ENCODE measurements at regions not wholly inside any gene's neighbourhood (a gene's known extent, or its start where the extent isn't known, plus 50 kb on each side); places are given as distances from the start of the nearest gene placed in this dataset.
A peak's percentile ranks its signal among the peaks of the same experiment; 100 is the strongest.

GRCh38 chr21:27201197-27201596, 234.3 kb upstream of the ADAMTS5 start:
- DNase-seq (ENCODE audit: low read depth) = no peak

GRCh38 chr21:27196651-27197050, 229.8 kb upstream of the ADAMTS5 start:
- DNase-seq (ENCODE audit: low read depth) = no peak

- DNase-seq (ENCODE audit: low read depth) = no peak
These were observed 225.5 kb upstream of the ADAMTS5 start for GRCh38 chr21:27192281-27192949.

DNA sequence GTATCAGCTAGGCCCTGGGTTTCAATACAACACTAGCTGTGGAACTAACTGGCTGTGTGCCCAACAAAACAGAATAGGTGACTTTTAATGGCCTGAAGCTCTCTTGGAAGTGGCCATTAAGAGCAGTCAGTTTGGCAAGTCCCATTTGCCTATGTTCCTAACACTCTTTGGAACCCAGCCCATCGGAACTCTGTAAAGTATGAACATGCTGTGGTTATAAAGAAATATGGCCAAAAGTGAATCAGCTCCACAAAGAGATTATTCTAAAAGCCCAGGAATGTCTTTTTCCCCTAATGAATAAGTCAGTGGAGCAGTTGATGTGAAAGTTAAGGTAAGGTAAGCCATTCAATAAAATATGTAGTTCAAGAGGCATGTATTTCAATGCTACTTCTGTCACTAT, 223.7 kb upstream of the ADAMTS5 start:
- peak; percentile 96 for DNase-seq (ENCODE audit: low read depth)

DNA sequence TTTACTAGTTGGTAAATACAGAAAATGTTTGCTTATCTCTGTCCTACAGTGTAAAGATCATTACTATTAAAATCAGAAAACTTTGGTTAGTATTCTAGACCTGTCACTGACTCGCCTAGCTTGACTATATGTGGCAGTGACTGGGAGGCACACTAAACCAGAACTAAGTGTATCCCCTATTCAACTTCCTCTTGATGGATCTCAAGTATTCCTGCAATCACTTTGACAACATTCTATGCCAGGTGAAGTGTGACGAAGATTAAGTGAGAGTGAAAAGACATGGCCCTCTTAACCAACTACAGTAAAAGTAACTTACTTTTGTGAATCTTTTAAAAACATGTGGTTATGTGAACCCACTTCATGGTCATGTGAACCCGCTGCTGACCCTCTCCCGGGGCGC, 223.0 kb upstream of the ADAMTS5 start:
- DNase-seq (ENCODE audit: low read depth) = peak; percentile 80

DNA sequence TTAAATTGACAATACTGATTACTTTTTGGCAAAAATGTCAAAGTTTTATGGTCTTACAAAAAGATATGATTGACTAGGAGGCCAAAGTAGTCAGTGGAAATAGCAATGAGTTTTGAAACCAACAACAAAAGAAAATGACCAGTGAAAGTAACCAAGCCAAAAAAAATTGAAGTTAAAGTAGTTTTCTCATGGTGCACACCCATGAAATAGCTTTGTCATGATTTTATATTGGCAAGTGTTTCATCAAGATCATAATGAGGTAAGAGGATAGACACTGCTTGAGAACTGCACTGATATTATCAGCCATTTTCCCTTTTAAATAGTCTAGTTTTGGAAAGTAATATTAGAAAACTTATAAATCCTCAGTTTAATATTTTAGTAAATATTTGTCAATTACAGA, 206.2 kb upstream of the ADAMTS5 start:
- no peak for DNase-seq (ENCODE audit: low read depth)

DNA sequence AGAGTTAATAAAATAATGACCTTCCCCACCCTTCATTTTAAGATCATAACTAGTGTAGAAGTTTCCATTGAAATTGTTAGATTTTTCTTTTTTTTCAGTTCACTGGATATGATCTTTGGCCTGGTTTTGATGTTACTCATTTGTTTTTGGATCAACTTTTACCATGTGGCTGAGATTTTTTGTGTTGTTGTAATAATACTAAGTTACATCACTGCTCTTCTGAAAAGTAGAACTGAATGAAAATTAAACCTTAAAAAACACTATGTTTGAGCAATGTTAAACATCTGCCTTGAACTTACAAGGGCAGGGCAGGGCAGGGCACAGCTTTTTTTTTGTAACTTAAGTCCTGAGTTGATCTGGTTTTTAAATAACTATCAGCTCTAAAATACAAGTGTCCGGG, 204.8 kb upstream of the ADAMTS5 start:
- DNase-seq (ENCODE audit: low read depth) = peak; percentile 22

GRCh38 chr21:27168084-27168483, 201.2 kb upstream of the ADAMTS5 start:
- DNase-seq (ENCODE audit: low read depth) = peak; percentile 7

DNA sequence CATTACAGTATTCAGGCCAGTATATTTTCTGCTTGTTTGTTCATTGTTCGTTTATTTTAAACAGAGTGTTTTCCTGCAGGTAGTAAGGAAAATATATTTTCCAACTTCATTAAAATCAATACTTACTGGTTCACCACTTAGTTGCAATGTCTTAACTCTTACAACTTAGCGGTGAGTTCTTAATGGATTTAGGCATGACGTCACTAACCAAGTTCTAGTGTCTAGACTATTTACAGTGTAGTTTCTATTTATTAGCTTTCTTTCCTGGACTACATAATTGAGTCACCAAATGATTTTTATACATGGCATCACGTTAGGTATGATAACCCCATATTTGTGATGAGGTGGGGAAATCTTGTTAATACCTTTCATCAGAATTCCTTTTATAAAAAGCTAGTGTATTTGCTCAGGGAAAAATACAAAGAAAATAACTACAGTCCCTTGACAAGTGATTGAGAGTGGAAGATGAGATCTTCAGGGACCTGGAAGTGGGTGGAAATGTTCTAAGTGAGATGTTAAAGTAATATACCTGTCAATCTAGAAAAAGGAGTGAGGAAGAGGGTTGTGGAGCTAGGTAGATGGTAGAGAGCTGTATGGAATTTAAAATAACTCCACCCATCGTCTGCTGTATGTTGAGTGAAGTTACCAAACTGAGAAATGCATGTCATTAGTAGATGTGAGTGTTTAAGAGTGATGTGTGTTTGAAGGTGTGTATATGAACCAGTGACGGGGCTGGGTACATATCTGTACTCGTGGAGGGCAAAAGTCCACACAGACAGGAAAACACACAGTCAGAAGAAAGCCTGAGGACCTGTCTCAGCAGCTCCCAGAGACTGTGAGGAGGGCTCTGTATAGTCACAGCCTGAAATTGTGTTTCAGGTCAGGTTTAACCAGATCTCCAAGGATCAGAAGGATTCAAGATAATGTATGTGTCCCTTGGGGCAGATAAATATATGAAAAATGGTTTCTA, 197.6 kb upstream of the ADAMTS5 start:
- no peak for DNase-seq (ENCODE audit: low read depth)

- DNase-seq (ENCODE audit: low read depth) = no peak
These were observed 192.1 kb upstream of the ADAMTS5 start for GRCh38 chr21:27158967-27159366.

DNA sequence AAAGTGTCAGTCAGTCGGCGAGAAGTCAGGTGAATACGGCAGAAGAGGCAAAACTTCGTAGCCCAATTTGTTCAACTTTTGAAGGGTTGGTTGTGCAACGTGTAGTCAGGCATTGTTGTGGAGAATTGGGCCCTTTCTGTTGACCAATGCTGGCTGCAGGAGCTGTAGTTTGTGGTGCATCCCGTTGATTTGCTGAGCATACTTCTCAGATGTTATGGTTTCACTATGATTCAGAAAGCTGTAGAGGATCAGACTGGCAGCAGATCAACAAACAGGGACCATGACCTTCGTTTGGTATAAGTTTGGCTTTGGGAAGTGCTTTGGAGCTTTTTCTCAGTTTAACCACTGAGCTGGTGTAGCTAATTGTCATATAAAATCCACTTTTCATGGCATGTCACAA, 190.2 kb upstream of the ADAMTS5 start:
- no peak for DNase-seq (ENCODE audit: low read depth)

DNA sequence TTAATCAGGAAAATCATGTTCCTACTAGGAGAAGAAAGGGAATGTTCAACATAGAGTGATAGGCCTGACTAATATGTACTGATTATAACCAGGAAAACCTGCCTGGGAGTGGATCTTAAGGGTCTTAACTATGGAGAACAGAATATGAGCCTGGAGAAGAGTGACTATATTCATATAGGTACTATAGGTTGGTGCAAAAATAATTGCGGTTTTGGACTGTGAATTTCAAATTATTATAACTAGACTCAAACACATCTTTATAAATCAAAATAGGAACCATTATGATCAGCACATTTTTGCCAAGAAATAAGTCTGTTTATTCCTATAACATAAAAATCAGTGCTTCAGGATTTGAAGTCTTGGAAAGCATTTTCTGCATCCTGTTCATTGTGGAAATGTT, 189.8 kb upstream of the ADAMTS5 start:
- DNase-seq (ENCODE audit: low read depth) = no peak

DNA sequence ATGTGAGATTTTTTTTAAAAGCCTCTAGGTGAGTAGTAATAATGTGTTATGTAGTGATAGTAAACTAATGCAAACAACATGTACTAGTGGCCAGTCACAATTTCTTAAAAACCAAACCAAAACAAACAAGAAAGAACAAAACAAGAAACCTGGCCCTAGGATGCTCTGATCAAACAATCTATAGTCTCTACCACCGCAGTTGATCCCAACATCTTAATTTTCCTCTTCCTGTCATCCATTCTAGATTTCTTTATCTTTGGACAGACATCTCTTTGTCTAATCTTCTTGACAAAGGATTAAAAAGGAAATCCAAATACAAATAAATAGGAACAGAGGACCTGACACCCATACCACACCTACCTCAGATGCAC, 188.2 kb upstream of the ADAMTS5 start:
- DNase-seq (ENCODE audit: low read depth) = no peak

DNA sequence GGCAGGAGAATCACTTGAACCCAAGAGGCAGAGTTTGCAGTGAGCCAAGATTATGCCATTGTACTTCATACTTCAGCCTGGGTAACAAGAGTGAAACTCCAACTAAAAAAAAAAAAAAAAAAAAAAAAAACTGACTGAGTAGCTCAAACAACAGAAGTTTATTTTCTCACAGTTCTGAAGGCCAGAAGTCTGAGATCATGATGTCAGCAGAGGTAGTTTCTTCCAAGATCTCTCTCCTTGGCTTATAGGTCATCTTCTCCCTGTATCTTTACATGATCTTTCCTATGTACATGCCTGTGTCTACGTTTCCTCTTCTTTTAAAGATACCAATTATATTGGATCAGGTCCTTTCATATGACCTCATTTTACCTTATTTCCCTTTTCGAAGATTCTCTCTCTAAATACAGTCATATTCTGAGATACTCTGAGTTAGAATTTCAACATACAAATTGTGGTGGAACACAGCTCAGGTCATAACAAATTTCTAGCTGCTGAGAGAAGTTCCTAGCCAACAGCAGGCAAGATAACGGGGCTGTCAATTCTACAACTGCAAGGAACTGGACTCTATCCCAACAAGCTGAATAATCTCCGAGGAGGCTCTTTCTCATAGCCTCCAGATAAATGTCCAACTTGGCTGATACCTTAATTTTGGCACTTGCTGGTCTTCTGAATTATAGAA, 187.7 kb upstream of the ADAMTS5 start:
- DNase-seq (ENCODE audit: low read depth) = no peak

DNA sequence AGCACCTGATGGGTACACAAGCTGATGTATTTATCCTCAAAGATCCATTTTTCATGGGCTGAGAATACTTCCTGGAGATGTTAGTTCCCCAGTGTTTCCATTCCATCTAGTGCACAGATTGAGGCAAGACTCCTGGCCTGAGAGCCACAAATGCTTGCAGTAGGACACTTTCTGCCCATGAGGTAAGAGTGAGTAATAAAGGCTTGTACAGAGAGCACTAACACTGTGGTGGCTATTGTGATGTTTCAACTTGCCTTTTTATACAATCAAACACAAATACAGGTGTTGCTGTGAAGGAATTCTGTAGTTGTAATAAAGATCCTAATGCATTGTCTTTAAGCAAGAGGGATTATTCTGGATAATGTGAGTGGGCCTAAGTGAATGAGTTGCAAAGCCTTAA, 186.1 kb upstream of the ADAMTS5 start:
- DNase-seq (ENCODE audit: low read depth) = peak; percentile 11

- no peak for DNase-seq (ENCODE audit: low read depth)
These were observed 182.1 kb upstream of the ADAMTS5 start for GRCh38 chr21:27149034-27149433.

- DNase-seq (ENCODE audit: low read depth) = no peak
These were observed 179.4 kb upstream of the ADAMTS5 start for GRCh38 chr21:27146268-27146667.

GRCh38 chr21:27145134-27145798, 178.4 kb upstream of the ADAMTS5 start:
- DNase-seq (ENCODE audit: low read depth) = no peak

DNA sequence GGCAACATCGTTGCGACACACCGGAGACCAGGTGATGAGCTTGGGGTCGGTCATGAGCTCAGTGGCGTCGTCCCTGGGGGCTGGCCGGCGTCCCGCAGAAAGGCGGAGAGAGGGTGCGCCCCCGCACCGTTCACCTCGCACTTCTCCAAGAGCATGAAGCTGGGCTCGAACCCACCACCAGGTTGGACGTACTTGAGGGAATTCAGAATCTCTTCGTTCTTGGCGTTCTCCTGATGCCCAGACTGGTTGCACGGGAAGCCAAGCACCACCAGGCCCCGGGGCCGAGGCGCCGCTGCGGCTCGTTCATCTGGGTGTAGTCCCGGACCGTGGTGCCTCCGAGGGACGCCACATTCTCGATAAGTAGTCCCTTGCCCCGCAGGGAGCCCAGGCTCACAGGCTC, 176.6 kb upstream of the ADAMTS5 start:
- no peak for DNase-seq (ENCODE audit: low read depth)

GRCh38 chr21:27139526-27139925, 172.6 kb upstream of the ADAMTS5 start:
- DNase-seq (ENCODE audit: low read depth) = no peak

DNA sequence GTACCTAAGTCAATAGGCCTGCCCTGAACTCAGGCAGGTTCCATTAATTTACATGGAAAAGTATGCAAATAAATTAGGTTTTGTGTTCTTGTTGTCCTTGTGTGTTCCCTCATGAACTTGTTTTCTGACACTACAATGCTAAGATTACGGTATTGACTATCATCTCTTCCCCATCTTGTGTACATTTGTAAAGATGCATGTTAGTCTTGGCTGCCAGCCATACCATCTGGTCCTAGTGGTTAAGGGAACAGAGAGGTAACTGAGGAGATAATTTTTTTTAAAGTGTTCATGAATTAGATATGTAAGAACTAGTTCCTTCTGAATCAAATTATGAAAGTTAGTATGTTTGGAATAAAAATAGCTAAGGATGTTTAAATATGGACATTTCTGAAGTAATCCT, 167.6 kb upstream of the ADAMTS5 start:
- no peak for DNase-seq (ENCODE audit: low read depth)

GRCh38 chr21:27132266-27132665, 165.4 kb upstream of the ADAMTS5 start:
- DNase-seq (ENCODE audit: low read depth) = peak; percentile 93

Measured in renal cortical epithelial cell (primary cell).